GM18505 (cell line): ENCODE measurements at regions not wholly inside any gene's neighbourhood (a gene's known extent, or its start where the extent isn't known, plus 50 kb on each side); places are given as distances from the start of the nearest gene placed in this dataset.
"Not testable (repeated sequence)": the region's sequence is repeated elsewhere in the genome, so short reads cannot be mapped to it uniquely, and the experiment has no call there.

ENCODE experiments used
- ATAC-seq: cut with Tn5 transposase; IDR thresholded peaks from one replicate; pipeline ENCODE4 v1.9.1; 2021; ENCODE audit not compliant: unreplicated experiment
- POLR2A ChIP-seq: IDR thresholded peaks from 4 replicates; pipeline ENCODE4 v1.6.1; 2011; ENCODE audit warnings: borderline replicate concordance; ENCODE audit not compliant: insufficient read depth, insufficient read length; ENCODE audit errors: extremely low read depth

DNA sequence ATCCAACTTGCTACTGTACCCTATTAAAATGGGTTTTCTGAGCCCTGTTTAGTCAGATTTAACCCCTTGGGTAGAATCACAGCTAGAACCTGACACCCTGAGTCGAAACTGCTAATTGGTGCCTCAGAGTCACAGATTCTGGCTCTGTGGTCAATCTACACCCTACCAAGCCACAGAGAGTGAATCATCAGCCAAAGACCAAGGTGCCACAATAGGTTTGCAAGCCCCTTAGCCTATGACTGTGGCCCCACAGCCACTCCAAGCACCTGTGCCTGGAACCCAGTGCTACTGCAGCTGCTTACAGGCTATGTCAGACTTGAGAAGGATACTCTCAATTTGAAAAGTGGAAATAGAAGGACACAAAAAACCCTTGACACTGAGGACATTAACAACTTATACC lies 202.8 kb upstream of the KCND2 start:
- no peak for ATAC-seq
- TF ChIP-seq POLR2A = no peak

DNA sequence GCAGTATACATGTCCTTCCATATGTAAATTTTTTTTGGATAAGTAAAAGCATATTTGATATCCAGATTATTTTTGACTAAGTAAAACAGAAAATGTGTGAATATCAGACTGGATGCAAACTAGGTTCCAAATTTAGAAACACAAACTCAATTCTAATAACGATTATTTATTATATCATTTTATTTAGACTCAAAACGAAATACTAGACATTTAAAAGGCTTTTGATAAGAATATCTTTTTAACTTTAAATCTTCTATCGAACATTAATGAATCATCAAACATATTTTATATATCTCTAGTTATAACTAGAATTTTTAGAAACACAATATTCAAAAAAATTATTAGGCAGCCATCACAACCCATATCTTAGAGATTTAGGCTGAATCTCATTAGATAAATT lies 195.2 kb upstream of the KCND2 start:
- no peak for TF ChIP-seq POLR2A
- ATAC-seq = no peak

DNA sequence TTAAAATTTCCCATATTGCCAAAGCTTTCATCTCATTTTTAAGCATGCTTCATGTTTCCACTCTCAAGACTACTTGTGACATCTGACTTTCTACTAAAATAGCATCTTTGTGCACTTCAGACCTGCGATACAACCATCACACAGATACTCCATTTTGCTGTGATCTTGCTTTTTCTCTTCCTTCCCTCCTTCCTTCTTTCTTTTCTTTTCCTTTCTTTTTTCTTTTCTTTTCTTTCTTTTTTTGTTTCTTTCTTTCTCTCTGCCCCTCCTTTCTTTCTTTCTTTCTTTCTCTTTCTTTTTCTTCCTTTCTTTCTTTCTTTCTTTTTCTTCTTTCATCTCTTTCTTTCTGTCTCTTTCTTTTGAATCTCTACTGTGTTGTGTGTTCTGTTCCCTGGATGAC lies 194.0 kb upstream of the KCND2 start:
- ATAC-seq = no peak
- TF ChIP-seq POLR2A = no peak

DNA sequence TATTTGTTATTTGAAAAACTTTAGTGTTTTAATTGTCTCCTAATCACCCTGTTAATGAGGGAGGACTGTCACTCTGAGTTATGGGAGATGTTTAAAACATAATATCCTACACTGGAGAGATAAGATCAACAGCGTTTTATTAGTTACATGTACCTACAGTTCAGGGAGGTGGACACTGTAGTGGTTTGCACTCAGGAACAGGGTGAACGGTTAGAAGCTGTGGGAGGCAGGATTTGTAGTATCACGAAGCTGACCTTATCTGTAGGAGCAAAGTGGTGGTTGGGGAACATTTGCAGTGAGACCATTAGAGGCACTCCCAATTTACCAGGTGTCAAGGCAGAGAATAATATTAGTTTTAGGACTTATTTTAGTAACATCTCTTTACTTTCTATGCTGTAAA lies 193.3 kb upstream of the KCND2 start:
- ATAC-seq = no peak
- TF ChIP-seq POLR2A = no peak

DNA sequence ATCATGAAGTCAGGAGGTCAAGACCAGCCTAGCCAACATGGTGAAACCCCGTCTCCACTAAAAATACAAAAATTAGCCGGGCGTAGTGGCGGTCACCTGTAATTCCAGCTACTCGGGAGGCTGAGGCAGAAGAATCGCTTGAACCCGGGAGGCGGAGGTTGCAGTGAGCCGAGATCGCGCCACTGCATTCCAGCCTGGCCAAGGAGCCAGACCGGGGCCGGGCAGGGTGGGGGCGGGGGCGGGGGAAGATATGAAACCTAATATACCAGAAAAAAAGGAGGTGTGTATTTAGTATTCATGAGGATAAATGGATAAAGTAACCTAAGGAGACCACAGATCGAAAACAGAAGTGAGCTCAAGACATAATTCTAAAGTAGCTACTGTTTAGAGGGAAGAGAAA lies 186.5 kb upstream of the KCND2 start:
- not testable (repeated sequence) for ATAC-seq

GRCh38 chr7:120089968-120090367 lies 183.0 kb upstream of the KCND2 start:
- no peak for ATAC-seq
- no peak for TF ChIP-seq POLR2A

DNA sequence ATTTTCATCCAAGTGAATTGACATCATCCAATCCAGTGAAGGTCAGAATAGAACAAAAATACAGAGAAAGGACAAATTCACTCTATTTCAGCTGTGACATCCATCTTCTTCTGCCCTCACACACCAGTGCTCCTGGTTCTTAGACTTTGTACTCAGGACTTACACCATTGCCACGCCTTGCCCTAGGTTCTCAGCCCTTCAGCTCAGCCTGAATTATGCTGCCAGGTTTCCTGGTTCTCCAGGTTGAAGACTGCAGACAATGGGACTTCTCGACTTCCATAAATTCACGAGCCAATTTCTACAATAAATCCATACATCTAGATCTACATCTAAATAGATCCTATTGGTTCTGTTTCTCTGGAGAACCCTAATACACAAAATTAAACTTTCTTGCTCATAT lies 181.2 kb upstream of the KCND2 start:
- TF ChIP-seq POLR2A = no peak
- ATAC-seq = no peak

DNA sequence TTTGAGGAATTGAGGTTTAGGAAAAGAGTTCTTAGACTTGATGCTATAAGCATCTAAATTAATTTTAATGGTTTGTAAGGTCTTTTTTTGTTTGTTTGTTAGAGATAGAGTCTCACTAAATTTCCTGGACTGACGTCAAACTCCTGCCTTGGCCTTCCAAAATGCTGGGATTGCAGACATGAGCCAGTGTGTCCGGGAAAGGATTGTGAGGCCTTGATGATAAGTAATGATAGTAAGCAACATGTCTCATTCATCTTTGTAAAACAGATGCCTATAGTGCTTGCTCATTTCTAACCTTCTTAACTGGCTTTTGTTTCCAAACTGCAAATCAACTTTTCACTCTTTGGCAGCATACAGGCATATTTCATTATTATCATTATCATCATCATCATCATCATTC lies 176.0 kb upstream of the KCND2 start:
- no peak for ATAC-seq
- no peak for TF ChIP-seq POLR2A

DNA sequence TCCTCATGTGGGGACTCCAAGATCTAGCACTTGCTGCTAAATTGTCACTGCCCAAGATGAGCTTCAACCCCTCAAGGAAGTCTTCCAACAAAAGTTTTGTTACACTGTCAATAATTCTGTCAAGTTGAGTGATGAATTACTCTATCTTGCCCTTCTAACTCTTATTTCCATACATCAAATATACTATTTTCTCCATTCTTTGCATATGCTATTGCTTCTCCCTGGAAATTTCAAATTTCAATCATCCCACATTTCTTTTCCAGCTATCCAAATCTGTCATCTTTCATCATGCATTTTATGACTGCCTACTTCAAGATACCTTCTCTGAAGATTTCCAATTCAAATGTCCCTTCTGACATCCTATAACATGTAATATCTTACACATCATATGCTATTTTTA lies 175.2 kb upstream of the KCND2 start:
- no peak for ATAC-seq
- TF ChIP-seq POLR2A = no peak

DNA sequence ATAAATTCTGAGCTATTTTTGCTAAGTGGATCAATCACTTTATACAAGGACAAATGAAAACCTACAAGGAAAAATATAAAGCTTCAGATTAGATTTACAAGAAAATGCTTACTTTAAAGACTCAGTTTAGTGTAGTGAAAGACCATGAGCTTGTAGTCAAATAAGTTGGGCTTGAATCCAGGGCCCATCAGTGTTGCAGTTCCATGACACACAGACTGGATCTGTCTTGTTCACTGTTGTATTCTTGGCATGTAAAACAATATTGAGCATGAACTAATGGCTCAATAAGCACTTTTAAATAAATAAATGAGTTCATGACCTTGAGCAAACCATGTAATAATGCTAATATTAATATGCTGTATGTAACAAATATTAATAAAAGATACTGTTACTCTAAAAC lies 164.6 kb upstream of the KCND2 start:
- no peak for ATAC-seq
- TF ChIP-seq POLR2A = no peak

- no peak for ATAC-seq
- no peak for TF ChIP-seq POLR2A
Observed at GRCh38 chr7:120110169-120110568, 162.8 kb upstream of the KCND2 start.

GRCh38 chr7:120114626-120115025 lies 158.3 kb upstream of the KCND2 start:
- no peak for ATAC-seq
- no peak for TF ChIP-seq POLR2A

GRCh38 chr7:120123528-120123927 lies 149.4 kb upstream of the KCND2 start:
- no peak for ATAC-seq
- TF ChIP-seq POLR2A = no peak

DNA sequence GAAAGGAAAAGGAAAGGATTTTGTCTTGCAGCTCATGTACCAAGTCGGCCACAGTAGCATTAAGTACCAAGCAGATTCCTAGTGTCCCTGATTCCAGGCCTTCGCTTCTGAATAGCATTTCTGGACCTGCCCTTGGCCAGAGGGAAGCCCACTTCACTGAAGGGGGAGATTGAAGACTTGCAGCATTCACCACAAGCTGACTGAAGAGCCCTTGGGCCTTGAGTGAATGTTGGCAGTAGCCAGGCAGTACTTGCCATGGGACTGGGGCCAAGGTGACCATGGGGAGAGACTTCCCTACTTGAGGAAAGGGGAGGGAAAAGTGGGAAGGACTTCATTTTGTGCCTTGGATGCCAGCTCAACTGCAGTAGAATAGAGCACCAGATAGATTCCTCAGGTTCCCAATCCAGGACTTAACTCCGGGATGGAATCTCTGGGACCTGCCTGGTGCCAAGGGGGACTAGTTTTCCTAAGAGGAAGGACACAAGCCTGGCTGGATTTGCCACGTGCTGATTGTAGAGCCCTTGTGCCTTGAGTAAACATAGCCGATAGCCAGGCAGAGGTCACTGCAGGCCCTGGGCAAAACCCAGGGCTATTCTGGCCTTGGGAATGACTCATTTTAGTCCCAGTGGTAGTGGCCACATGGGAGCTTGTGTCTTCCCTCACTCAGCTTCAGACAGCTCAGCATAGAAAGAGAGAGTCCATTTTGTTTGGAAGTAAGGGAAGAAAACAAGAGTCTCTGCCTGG lies 141.7 kb upstream of the KCND2 start:
- no peak for ATAC-seq
- TF ChIP-seq POLR2A = no peak

DNA sequence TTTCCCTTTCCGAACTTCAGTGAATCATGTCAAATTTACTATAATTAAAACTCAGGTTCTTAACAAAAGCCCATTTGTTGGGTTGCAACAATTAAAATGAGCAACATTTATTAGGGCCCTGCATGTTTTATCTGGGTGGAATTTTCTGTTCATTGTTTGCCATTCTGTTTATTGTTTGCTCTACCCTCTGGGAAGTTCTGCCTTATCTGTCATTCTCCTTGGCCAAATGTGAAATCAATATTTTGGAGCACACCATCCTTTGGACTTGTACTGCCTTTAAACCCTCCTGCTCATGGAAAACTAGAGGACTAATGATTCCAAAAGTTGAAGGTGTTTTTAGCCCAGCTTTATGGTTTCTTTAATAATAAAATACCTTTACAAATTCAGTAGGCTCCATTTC lies 134.5 kb upstream of the KCND2 start:
- no peak for TF ChIP-seq POLR2A
- ATAC-seq = no peak
